ENCODE measurements at regions not wholly inside any gene's neighbourhood (a gene's known extent, or its start where the extent isn't known, plus 50 kb on each side); places are given as distances from the start of the nearest gene placed in this dataset.

DNA sequence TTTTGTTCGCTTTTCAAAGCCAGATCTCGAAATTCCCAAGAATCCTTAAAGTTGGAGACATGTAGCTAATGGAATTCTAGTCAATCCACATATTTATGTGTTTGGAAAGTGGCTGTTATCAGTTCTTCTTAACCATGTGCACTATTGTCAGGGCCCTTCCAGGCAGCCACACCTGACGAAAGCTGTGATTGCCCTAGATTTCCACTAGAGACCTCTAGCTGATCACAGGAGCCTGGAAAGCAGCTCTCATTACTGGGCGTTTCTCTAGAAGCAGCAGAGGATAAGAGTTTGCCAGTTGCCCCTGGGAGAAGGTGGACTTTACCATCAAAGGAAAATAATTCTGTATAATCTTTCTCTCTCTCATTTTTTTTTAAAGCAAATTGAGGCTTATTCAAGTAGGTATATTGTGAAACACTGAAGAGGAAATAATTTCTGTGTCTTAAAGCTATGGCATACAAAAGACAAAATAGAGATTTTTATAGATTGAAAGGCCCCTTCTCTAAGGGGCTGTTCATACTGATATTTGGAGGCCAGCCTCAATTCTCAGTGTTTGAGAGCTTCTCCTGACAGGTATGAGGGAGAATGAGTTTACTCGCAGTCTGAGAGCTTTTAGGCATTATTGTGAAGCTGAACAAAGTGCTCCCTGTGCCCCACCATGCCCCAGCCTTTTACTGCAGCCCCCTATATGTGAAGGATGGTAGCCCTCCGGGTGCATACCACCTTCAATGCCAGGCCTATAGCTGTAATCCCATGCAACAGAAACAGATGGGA lies 405.4 kb upstream of the ACTBL2 start:
- peaks cover 0 to 19% (median 6%) of the 10 kb centered on the region in 12 donors for H3K4me1 ChIP-seq
- peak in 4 of 5 donors; percentile 47 to 64 (median 60) for DNase-seq
- no peaks in the 10 kb centered on the region for H3K36me3 ChIP-seq
- 38 to 51% (median 44%) methylated on average over 6 of the region's 6 CpGs for WGBS, 4 donors
- H3K27ac ChIP-seq: peak overlapping the region in 2 of 12 donors; percentile 1 to 32
- intact Hi-C loops (cut with DNase I): loop anchor here (1.0 to 10.0 kb wide), 19 partner anchors 106 to 593 kb away; partner anchors contain the start of gene PLK2 (in 5 of the 10)
- no peak overlapping the region for H3K4me3 ChIP-seq
- H3K27me3 ChIP-seq: no peaks in the 10 kb centered on the region
- TF ChIP-seq, protein P1, sequence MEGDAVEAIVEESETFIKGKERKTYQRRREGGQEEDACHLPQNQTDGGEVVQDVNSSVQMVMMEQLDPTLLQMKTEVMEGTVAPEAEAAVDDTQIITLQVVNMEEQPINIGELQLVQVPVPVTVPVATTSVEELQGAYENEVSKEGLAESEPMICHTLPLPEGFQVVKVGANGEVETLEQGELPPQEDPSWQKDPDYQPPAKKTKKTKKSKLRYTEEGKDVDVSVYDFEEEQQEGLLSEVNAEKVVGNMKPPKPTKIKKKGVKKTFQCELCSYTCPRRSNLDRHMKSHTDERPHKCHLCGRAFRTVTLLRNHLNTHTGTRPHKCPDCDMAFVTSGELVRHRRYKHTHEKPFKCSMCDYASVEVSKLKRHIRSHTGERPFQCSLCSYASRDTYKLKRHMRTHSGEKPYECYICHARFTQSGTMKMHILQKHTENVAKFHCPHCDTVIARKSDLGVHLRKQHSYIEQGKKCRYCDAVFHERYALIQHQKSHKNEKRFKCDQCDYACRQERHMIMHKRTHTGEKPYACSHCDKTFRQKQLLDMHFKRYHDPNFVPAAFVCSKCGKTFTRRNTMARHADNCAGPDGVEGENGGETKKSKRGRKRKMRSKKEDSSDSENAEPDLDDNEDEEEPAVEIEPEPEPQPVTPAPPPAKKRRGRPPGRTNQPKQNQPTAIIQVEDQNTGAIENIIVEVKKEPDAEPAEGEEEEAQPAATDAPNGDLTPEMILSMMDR (IDR thresholded peaks at IDR 0.05): peak; percentile 39 to 82 (median 66)
- no peak for TF ChIP-seq POLR2A (IDR thresholded peaks at IDR 0.05)
- no peaks in the 10 kb centered on the region for H3K9me3 ChIP-seq
- ATAC-seq: peak; percentile 76 to 96 (median 93)

DNA sequence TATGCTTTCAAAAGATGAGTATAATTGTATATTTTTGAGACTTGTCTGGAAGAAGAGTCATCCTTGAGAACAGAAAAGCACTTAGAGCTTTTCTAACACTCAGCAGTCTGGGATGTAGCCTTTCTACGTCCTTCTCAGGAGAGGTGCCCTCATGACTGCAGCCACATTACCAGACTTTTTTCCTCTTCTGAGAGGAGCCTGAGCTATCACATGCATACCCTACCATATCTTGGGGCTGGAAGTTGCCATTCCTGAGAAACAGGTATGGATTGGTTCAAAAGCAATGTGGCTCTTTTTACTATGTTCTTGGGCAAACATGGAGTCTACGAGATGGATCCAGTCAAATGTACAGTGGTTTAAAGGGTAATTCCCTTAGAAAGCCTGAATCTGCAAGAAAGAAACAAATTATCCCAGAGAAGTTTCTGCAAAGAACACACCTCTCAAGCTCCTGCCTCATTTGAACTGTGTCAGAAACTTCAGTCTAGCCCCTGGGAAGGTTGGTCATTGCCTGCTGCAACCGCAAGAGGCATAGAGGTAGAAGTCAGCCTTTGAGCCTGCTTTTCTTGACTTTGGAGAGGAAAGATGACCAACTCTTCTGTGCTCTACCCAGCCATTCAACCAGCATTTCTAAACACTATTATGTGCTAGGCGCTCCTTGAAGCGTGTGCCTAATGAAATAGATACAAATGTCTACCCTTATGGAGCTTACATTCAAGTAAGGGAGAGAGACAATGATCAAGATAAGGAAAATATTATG lies 401.9 kb upstream of the ACTBL2 start:
- 96 to 98% (median 96%) methylated on average over 5 of the region's 5 CpGs for WGBS, 4 donors
- no peaks in the 10 kb centered on the region for H3K9me3 ChIP-seq
- ATAC-seq (no peak), DNase-seq (no peak)
- intact Hi-C loops (cut with DNase I): loop anchor here (5.0 to 10.0 kb wide), 13 partner anchors 102 to 590 kb away; no protein-coding TSS in a partner anchor
- H3K27me3 ChIP-seq: no peaks in the 10 kb centered on the region
- no peak overlapping the region for H3K4me3 ChIP-seq
- H3K36me3 ChIP-seq: no peaks in the 10 kb centered on the region
- TF ChIP-seq, protein P1 (IDR thresholded peaks at IDR 0.05): no peak
- peaks cover 0 to 18% (median 5%) of the 10 kb centered on the region in 12 donors for H3K4me1 ChIP-seq
- no peak overlapping the region for H3K27ac ChIP-seq

DNA sequence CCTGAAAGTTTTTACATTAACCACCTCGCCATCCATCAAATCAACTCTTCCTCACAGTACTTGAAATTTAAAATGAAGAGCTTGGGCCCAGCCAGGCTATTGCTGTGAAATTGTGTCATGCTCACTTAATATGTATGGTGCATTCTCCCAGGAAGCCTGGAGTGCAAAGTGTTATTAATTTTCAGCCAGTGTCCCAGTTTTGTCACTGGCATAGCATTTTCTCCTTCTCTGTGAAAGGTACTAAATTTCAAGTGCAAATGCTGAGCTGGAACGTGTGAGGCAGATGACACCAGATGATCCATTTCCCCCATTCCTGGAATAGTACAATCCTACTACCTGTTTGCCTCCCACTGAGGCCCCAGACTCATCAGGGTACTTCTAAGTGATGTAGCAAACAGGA lies 397.6 kb upstream of the ACTBL2 start:
- Histone ChIP-seq H3K4me3 (no peak overlapping the region), H3K4me1 (peaks cover 0 to 4% (median 0%) of the 10 kb centered on the region in 12 donors), H3K36me3 (no peaks in the 10 kb centered on the region), H3K27ac (no peak overlapping the region), H3K27me3 (no peaks in the 10 kb centered on the region), H3K9me3 (no peaks in the 10 kb centered on the region)
- 36 to 43% (median 41%) methylated on average over 2 of the region's 2 CpGs for WGBS, 4 donors
- no peak for DNase-seq
- intact Hi-C loops (cut with DNase I): loop anchor here in 7 of 10 donors (5.0 to 10.0 kb wide), 7 partner anchors 98 to 585 kb away; no protein-coding TSS in a partner anchor
- no peak for ATAC-seq
- TF ChIP-seq, protein P1 (IDR thresholded peaks at IDR 0.05): no peak
- no peak for TF ChIP-seq POLR2A (IDR thresholded peaks at IDR 0.05)

DNA sequence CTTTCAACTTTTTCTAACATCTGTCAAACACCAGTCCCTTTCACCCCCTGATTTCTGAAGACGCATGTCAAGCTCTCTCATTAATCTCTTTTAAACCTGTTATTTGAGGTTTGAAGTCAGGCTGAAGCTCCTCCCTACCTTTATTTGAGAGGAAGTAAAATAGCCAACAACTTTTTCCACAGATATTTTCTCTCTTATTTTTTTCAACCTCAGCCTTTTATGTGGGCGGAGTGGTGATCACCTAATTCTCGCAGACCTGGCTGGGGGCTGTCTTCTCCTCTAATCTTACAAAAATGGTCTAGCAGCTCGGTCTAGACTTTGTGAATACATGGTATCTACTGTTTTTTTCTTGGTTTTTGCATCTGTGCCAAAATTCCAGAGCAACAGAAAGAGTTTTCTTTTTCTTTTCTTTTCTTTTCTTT lies 395.7 kb upstream of the ACTBL2 start:
- Histone ChIP-seq H3K27me3 (no peaks in the 10 kb centered on the region), H3K9me3 (no peaks in the 10 kb centered on the region), H3K36me3 (no peaks in the 10 kb centered on the region), H3K27ac (no peak overlapping the region), H3K4me1 (peaks cover 0 to 4% (median 0%) of the 10 kb centered on the region in 12 donors), H3K4me3 (no peak overlapping the region)
- intact Hi-C loops (cut with DNase I): no loop called here
- no peak for DNase-seq
- no peak for TF ChIP-seq POLR2A (IDR thresholded peaks at IDR 0.05)
- TF ChIP-seq, protein P1 (IDR thresholded peaks at IDR 0.05): no peak
- 66 to 85% (median 78%) methylated on average over 4 of the region's 4 CpGs for WGBS, 4 donors
- no peak for ATAC-seq
